Activated CD4-positive, alpha-beta T cell treated with anti-CD3 and anti-CD28 coated beads for 24 hours (primary cell): ENCODE measurements at regions not wholly inside any gene's neighbourhood (a gene's known extent, or its start where the extent isn't known, plus 50 kb on each side); places are given as distances from the start of the nearest gene placed in this dataset.

ENCODE experiments used
- DNase-seq, 2 donors: peaks; one replicate each; pipeline ENCODE4 v3.0.0-alpha.2; 2020; ENCODE audit warnings: low read depth in 2 of 2

DNA sequence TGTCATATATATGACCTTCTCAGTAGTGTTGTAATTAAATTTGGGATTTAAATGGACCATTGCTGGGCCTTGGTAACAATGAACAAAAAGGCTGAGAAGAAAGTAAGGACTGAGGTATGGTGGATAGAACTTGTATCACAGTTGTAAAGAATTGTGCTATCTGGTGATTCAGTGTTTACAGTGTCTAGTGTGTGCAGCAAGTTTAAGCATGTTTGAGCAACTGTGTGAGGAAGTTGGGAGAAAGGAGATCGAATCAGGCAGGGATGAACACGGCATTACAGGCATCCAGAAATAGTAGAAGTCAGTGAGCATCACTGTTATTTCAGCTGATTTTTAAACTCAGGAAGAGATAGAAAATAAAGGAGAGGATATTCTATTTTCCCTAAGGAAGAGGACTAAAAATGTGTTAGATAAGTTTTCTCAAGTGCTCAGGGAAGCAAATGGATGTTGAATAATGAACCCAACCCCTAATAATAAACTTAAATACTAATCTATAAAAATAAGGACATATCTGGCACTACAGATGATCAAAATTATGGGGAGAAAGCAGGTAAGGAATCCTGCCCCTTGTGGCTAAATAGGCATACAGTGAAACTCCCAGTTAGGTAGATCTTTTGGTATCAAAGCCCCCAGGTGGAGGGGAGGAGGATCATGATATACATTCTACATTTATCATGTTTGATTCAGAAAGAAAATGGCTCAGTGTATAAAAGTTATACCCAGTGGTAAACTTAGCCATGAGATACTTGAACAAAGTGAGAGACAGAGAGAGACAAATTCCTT lies 361.0 kb upstream of the ANO3 start:
- DNase-seq: no peak

DNA sequence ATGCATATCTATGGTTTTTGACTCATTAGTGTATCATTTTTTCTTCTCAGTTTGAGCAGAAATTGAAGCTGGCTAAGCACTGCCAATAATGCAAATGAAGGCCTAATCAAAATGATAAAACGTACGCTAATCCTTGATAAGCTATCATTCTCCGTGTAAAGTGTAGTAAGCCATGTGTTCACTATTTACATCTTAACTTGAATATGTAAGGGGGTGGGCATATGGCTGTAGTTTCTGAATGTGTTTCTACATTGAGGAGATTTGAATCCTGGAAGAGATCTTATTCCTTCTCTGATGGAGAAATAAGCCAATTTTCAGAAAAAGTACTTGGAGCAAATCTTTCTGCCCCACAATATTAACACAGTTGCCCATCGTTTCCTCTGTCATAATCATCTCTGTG lies 351.8 kb upstream of the ANO3 start:
- no peak for DNase-seq

DNA sequence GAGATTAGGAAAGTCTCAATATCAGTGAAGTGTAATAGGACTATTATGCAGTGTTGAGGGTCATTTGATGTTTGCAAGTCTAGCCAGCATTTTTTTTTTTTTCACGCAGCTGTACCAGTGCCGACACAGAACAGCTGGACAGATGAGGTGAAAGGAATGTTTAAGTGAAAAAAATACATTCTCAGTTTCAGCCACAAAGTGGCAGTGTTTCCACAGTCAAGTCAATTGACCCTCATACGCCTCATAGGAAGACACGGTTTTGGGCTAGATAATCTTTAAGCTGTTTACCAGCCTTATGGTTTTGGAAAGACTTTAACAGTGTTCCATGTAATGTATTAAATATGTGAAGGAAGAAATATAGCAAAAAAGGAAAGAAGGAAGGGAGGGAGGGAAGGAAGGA lies 349.9 kb upstream of the ANO3 start:
- no peak for DNase-seq

DNA sequence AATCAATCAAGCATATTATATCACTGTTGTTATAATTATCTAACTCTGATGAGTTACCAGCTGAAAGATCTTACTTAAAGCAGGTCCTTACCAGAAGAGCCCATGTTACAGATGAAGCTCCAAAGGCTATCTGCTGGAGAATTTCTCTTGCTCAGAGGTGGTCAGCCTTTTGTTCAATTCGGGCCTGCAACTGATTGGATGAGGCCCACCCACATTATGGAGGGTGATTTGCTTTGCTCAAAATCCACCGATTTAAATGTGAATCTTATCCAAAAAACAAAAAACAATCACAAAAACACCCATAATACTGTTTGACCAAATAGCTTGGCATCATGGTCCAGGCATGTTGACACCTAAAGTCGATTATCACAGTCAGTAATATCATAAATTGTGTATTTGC lies 348.6 kb upstream of the ANO3 start:
- no peak for DNase-seq

DNA sequence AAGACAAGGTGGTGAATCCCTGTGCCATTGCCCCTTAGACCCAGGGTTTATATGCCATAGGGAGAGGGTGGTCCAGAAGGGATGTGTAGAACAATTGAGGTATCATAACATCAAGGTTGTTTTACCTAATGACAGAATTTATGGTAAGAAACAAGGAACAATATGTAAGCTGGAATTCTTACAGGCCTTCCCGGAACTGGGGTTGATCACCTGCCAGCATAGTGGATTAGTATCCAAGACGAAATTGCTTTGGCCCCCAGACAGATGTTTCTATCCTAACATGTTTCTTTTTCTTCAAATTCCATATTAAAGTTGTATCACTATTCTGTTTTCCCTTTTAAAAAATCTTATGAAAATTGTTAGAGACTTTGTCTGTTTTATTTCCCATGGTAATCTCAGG lies 343.8 kb upstream of the ANO3 start:
- DNase-seq: no peak

DNA sequence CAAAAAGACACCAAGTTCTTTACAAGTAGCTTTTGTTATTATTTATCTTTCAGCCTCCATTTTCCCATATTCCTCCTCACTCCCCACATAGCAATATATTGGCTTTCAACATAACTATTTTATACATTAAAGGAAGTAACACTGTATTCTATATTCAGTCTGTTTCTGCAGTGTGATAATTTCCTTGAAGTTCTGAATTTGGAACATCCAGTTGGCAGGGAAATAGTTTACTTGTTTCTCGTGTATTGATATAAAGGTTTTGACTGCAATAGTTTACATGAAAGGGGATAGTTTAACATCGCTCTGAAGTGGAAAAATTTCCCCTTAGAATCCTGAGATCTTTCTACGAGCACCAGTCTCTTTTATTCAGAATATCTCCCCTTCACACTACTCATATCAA lies 341.5 kb upstream of the ANO3 start:
- no peak for DNase-seq

DNA sequence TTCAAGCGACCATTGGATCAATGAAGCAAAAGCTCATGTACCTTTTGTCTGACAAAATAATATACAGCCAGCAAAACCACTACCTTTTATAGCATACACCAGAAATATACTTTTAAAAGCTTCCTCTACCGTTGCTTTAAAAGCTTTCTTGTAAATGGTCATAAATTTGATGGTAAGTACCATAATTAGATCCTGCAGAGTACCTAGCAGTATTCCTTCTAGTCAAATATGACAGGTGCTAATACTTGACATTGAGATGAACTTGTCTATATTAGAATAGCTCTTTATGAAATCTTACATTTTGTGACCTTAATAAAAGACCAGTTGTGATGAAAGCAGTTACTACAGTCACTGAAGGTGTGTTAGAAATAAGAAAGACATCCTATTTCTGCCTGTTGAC lies 340.5 kb upstream of the ANO3 start:
- no peak for DNase-seq

DNA sequence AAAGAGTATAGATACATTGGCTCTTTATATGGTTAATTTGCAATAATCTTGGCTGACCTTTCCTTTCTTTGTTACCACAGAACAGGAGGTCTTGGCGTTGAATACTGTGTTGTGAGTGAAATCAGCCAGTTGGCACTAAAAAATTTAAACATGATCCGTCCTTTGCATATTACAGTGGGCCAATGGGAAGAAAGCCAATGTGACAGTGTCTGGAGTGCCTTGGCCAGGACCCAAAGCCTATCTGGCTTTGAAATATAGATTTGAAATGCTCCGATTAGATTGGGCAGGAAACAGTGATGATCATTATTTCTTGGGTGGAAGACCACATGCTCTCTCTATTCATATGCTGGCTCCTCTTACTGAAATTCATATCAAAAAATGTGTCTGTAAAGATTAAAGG lies 339.6 kb upstream of the ANO3 start:
- DNase-seq: no peak

DNA sequence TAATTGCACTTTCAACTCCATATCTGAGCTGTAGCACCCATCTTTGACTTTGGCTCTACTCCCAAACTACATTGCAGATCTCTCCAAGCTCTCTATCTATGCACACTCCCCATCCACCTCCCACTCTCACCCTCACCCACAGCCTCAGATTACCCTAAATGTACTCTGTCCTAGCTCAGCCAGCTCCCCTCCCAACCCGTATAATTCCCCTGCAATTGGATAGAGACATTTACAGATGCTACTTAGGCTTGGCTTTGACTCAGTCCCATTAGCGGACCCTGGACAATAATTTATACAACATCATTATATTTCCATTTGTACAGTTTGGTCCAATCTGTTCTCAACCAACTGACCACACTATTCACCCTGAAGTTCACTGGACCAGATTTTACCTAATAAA lies 338.9 kb upstream of the ANO3 start:
- no peak for DNase-seq

DNA sequence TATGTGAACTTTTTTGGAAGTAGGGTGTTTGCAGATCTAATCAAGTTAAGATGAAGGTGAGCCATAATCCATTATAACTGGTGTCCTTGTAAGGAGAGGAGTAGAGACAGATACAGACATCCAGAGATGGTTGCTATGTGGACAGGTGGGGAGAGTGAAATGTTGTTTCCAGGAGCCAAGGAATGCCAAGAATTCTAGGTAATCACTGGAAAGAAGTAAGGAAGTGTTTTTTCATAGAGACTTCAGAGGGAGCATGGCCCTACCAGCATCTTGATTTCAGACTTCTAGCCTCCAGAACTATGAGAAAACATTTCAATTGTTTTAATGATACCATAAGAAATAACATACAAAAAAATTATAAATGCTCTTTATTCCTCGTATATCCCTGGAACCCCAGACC lies 320.5 kb upstream of the ANO3 start:
- DNase-seq: no peak

DNA sequence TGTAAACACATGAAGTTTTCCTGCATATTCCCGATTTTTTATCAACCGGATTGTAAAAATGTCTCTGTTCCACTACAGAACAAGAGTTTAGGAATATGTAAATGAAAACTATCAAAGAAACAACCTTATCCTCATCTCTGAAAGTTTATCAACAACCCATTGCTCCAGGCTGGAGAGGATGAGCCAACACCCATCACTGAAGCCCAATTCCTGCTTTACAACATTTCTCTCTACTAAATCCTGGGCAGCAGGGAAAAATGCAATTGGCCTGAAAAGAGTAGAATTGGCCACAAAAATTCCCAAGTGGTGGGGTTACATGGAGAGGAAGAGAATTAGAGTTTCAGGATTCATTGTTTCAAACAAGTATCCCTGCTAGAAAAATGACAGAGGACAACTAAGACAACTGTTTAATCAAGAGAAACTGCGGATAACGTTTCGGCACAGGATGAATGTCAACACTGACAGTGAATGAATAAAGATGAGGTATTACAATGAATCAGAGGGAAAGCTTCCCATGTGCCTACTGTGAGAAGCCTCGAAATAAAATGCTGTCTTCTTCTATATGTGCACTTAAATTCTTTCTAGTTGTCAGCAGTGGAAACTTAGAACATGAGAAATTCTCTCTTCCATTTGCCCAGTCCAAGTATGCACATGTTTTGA lies 317.3 kb upstream of the ANO3 start:
- no peak for DNase-seq

DNA sequence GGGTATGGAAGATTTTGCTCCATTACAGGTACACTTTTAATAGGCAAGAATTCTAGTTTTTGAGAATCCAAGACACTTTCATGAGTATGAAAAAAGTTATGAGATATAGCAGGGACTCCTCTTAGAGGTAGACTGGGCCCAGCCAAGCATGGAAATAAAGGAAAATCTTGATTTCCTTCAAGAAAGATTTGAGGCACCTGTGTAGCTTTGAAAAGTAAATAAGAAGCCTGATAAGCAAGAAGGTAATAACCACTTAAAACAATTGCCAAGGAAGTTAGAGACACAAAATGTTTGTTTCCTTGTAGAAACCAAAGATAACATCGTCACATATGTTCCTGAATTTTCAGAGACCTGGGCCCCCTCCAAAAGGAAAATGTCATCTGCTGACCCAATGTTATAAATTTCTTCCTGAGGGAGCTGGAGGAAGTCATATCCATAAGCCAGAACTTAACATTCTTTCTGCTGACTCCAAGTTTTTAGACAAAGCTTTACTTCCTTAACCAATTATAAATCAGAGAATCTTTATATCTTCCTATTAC lies 314.5 kb upstream of the ANO3 start:
- no peak for DNase-seq

DNA sequence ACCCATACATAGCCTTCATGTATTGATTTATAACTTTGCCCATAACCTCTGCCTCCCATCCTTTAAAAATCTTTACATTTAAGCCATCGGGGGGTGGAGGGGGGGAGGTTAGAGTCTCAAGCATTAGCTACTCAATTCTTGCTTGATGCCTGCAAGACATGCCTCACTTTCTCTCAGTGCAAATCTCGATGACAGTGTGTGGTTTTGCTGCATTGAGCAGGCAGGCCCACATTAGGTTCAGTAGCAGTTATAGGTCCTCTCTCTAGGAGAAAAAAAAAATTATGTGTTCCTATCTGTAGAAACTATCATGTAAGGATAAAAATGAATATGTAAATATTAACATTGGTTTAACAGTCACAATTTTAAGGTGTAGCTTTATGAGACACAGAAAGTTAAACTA lies 314.0 kb upstream of the ANO3 start:
- DNase-seq: no peak

DNA sequence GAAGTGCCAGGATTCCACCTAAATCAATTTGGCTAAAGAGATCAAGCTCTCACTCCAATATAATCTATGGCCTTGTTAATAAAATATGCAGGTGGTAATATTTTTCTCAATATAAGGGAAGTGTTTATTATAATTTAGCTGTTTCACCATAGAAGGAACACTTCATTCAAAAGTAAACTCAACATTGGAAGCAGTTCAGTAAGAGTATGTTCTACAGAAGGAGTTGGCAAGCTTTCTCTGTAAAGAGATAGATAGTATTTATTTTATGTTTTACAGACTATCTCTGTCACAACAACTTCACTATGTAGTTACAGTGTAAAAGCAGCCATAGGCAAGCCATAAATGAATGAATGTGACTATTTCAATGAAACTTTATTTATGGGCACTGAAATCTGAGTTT lies 313.6 kb upstream of the ANO3 start:
- DNase-seq: no peak

DNA sequence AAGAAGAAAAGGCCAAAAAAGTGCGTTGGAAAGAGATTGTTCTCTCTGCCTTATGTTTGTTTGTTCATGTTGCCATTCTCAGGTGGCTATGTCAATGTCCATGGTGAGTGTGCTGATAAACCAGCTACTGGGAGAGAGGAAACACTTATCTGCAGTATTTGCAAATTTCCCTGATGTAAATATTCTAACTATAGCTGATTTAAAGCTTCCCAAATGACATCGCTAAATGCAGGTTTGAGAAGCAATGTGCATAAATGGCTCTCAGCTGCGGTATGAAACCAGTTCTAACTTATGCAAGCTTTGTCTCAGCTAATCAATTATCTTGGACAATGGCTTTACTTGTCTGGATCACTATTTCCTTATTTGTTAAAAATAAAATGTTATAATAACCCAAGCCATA lies 312.5 kb upstream of the ANO3 start:
- DNase-seq: no peak

DNA sequence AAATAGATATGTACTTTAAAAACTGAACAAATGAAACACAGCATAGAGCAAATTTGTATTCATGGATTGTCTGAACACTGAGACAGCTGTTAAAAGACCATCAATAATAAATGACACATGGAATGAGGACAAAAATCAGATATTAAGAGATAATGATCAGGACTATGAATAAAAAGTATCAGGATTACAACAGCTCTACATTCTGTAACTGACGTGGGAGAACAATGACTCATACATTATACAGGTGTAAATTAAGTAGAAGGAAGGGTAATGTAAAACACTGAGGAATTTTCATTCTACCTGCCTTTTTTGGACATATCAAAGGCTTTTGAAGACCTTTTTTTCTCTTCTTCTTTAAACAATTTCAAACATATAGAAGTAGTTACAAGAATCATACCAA lies 310.9 kb upstream of the ANO3 start:
- no peak for DNase-seq

DNA sequence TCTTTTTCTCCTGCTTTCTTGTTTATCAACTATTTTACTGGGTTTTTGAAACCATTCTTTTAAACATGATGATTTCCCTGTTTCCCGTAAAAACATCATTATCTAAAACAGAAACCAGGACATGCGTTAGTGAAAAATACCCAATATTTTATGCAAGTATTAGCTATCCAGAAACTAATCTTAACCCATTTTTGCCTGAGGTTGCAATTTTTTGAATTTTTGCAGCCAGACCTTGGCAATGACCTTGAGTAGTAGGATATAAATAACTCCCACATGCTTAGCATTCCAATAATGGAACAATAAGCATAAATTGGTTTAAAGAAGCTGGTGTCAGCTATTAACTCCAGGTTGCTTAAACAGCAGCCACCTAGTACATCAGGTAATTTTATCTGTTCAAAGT lies 308.9 kb upstream of the ANO3 start:
- DNase-seq: no peak

DNA sequence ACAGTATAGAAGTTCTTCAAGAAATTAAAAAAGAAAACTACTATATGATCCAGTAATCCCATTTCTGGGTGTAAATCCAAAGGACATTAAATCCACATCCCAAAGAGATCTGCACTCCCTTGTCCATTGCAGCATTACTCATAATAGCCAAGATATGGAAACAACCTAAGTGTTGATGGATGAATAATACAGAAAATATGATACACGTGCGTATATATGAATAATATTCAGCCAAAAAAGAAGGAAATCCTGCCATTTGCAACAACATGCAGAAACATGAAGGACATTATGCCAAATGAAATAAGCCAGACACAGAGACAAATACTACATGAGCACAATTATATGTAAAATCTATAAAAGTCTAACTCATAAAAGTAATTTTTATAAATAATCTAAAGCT lies 306.3 kb upstream of the ANO3 start:
- no peak for DNase-seq

DNA sequence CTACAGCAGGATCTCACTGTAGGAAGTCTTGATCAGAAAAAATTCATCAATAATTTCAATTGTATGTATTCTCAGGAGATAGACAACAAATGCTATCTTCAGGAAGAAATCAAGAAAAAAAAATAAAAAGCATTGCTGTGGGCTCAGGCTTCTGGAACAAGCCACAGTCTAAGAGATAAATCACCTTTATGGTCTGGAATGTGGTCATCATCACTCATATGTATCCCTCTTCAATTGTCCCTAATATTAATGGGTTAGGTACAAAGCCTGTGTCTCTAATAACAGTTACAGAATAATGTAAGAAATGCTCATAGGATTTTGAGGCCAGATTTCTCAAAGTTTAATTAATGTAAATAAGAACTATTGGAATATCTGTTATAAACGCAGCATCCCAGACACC lies 305.9 kb upstream of the ANO3 start:
- DNase-seq: no peak

DNA sequence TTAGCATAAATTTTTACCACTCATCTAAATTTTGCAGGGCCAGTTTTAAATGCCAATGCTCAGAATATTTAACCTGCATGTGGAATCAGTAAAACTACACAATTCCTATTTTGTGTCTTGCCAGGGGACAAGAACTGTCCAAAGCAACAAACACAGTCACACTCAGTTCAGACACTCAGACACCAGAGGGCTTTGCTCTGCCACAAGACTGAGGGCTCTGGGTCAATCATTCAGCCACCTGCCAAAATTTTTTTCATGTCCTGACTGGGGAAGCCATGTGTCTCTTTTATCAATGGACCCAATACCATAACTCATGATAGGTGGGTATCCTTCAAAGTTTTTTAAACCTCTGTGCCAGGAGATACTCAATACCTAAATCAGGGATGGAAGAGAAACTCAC lies 304.0 kb upstream of the ANO3 start:
- DNase-seq: no peak

DNA sequence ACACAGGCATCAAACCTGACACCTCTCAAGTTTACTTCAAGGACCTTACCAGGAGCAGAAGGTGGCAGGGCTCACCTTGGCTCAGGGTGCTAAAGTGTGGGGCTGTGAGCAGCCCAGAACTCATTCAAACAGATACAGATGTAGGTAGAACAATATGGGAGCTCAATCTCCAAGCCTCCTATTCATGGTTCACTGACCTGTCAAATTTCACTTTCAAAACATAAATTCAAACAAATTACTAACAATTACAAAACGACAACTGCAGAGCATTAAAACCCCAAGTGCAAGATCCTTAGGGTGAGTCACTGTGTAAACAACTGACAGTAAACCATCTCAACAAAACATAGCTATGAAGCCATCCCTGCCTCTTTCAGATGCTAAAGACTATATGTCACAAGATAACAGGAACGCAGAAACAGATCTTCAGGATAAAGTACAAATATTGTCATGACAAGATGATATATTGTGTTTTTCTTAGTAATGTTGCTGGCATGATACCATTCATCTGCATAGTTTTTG lies 303.5 kb upstream of the ANO3 start:
- no peak for DNase-seq

DNA sequence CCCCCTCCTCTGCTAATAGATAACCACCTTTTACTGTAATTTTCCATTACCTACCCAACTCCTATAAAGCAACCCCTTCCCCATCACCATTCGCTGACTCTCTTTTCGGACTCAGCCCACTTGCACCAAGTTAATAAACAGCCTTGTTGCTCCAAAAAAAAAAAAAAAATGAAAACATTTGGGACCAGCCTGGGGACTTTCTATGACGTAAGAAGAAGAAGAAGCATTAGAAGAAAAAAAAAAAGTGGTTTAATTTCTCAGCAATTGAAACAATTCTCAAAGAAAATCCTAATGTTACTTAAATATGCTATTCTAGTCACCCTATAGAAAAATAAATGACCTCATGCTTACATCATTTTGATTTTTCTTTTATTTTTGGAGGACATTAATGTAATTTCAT lies 301.5 kb upstream of the ANO3 start:
- DNase-seq: no peak

DNA sequence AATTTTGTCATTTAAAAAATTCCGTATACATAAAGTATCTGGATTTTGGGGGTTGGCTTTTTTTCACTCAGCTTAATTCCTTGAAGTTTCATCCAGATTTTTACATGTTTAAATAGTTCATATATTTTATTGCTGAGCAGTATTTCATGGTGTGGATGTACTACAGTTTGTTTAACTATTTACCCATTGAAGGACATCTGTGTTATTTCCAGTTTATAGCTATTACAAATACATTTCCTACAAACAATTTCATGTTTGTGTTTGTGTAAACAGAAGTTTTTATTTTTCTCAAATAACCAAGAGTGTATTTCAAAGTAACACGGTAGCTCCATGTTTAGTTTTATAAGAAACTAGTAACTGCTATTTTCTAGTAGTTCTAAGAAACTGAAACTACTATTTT lies 299.7 kb upstream of the ANO3 start:
- DNase-seq: no peak
